ENCODE measurements at regions not wholly inside any gene's neighbourhood (a gene's known extent, or its start where the extent isn't known, plus 50 kb on each side); places are given as distances from the start of the nearest gene placed in this dataset.

DNA sequence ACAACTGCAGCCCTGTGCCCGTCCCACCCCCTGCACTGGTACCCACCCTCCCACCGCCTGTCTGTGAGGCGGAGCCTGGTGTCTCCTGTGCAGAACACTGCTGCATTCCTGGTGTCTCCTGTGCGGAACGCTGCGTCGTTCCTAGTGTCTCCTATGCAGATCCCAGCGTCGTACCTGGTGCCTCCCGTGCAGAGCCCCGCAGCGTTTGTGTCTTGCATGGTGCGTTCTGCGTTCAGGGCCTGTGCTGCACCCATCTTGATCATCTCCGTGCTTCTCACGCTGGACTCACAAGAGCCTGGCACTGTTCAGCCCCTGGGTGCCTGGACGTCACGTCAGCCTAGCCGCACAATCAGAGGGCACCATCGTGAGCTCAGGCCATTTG, 248.6 kb upstream of the SALL3 start:
- Histone ChIP-seq H3K4me1 (ENCODE audit: control insufficient read depth, low read length) (no peaks in the 10 kb centered on the region), H3K27ac (ENCODE audit: low read depth, low read length) (no peak overlapping the region), H3K27me3 (ENCODE audit: control insufficient read depth, low read length) (no peaks in the 10 kb centered on the region), H3K9me2 (replicated peaks; ENCODE audit: control insufficient read depth, low read length) (no peaks in the 10 kb centered on the region), H4K20me1 (ENCODE audit: control insufficient read depth, insufficient read depth, low read depth, low read length) (no peaks in the 10 kb centered on the region), H3K79me2 (ENCODE audit: control insufficient read depth, low read length) (no peaks in the 10 kb centered on the region), H3K36me3 (ENCODE audit: control insufficient read depth, low read length) (no peaks in the 10 kb centered on the region), H3F3A (ENCODE audit: control insufficient read depth, insufficient read depth) (no peaks in the 10 kb centered on the region), H3K4me3 (ENCODE audit: low read length) (no peak overlapping the region), H3K9me3 (ENCODE audit: control insufficient read depth, insufficient read depth, low read length) (no peaks in the 10 kb centered on the region), H3K4me2 (ENCODE audit: low read length) (no peak overlapping the region)
- TF ChIP-seq, protein P1, sequence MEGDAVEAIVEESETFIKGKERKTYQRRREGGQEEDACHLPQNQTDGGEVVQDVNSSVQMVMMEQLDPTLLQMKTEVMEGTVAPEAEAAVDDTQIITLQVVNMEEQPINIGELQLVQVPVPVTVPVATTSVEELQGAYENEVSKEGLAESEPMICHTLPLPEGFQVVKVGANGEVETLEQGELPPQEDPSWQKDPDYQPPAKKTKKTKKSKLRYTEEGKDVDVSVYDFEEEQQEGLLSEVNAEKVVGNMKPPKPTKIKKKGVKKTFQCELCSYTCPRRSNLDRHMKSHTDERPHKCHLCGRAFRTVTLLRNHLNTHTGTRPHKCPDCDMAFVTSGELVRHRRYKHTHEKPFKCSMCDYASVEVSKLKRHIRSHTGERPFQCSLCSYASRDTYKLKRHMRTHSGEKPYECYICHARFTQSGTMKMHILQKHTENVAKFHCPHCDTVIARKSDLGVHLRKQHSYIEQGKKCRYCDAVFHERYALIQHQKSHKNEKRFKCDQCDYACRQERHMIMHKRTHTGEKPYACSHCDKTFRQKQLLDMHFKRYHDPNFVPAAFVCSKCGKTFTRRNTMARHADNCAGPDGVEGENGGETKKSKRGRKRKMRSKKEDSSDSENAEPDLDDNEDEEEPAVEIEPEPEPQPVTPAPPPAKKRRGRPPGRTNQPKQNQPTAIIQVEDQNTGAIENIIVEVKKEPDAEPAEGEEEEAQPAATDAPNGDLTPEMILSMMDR (IDR thresholded peaks at IDR 0.05; ENCODE audit: low read depth, low read length, poor library complexity, severe bottlenecking): no peak
- TF ChIP-seq EZH2phosphoT487 (IDR thresholded peaks at IDR 0.05; ENCODE audit: borderline replicate concordance, low read length): no peak

DNA sequence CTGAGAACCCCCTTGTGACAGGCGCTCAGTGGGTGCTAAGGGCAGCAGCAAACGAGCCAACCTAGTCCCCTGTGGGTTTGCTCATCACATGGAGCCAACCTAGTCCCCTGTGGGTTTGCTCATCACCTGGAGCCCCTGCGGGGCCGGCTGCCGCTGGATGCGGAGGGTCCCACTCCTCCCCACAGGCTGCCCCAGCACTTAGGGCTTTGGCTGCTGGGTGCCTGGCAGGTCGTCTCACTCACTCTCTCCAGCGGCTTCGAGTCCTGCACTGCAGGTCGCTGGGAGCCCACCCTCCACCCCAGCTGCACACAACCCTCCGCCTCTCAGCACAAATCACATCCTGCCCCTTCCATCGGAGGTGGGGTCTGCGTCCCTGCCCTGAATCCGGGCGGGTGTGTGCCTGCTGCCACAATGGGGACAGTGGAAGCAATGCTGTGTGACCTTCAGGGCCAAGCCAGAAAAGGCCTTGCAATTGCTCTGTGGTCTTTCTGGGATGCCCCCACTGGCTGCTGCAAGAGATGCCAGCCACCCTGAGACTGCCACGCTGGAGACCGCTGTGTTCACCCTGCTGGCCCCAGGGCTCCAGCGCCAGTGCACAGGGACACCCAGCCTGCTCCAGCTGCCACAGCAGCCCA, 248.1 kb upstream of the SALL3 start:
- H3K79me2 ChIP-seq (ENCODE audit: control insufficient read depth, low read length): no peaks in the 10 kb centered on the region
- no peaks in the 10 kb centered on the region for H3K36me3 ChIP-seq (ENCODE audit: control insufficient read depth, low read length)
- H3K4me2 ChIP-seq (ENCODE audit: low read length): no peak overlapping the region
- H3K9me3 ChIP-seq (ENCODE audit: control insufficient read depth, insufficient read depth, low read length): no peaks in the 10 kb centered on the region
- no peaks in the 10 kb centered on the region for H3F3A ChIP-seq (ENCODE audit: control insufficient read depth, insufficient read depth)
- no peaks in the 10 kb centered on the region for H4K20me1 ChIP-seq (ENCODE audit: control insufficient read depth, insufficient read depth, low read depth, low read length)
- H3K4me1 ChIP-seq (ENCODE audit: control insufficient read depth, low read length): no peaks in the 10 kb centered on the region
- no peaks in the 10 kb centered on the region for H3K27me3 ChIP-seq (ENCODE audit: control insufficient read depth, low read length)
- no peak overlapping the region for H3K27ac ChIP-seq (ENCODE audit: low read depth, low read length)
- no peak overlapping the region for H3K4me3 ChIP-seq (ENCODE audit: low read length)
- TF ChIP-seq EZH2phosphoT487 (IDR thresholded peaks at IDR 0.05; ENCODE audit: borderline replicate concordance, low read length): no peak
- H3K9me2 ChIP-seq (replicated peaks; ENCODE audit: control insufficient read depth, low read length): no peaks in the 10 kb centered on the region

DNA sequence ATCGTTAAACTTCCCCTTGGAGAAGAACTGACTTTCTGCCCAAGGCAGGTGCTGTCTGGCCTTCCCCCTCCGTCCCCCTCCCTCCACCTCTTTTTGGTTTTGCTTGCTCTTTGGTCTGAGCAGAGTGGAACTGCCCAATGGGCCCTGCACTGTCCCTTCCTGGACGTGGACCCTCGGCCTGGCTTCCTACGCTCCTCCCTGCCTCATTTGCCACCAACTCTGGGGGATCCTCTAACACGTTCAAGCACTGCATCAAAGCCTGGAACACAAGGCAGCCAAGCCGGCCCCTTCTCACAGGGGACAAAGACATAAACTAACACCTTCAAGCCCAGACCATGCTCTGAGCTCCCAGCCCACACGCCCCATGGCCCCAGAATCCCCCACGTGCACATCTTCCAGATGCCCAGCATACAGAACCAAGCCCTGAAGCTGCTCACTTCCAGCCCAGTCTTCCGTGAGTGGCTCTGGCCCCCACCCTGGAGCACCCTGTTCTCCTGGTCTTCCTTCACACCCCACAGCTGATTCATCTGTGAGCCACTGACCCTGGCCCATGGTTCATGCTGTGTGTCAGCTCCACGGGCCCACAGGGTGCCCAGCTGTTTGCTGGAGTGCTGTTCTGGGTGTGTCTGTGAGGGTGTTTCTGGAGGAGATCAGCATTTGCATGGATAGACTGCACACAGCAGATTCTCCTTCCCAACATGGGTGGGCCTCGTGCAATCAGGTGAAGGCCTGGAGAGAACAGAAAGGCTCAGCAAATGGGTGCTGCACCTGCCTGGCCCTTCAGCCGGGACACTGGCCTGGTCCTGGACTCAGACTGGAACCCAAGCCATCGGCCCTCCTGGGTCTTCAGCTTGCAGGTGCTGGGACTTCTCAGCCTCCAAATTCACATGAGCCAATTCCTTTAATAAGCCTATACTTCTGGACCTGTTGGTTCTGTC, 247.1 kb upstream of the SALL3 start:
- no peaks in the 10 kb centered on the region for H3K27me3 ChIP-seq (ENCODE audit: control insufficient read depth, low read length)
- TF ChIP-seq, protein P1 (IDR thresholded peaks at IDR 0.05; ENCODE audit: low read depth, low read length, poor library complexity, severe bottlenecking): no peak
- no peak for TF ChIP-seq EZH2phosphoT487 (IDR thresholded peaks at IDR 0.05; ENCODE audit: borderline replicate concordance, low read length)
- H3K4me3 ChIP-seq (ENCODE audit: low read length): no peak overlapping the region
- no peaks in the 10 kb centered on the region for H3K79me2 ChIP-seq (ENCODE audit: control insufficient read depth, low read length)
- no peak overlapping the region for H3K4me2 ChIP-seq (ENCODE audit: low read length)
- H3K36me3 ChIP-seq (ENCODE audit: control insufficient read depth, low read length): no peaks in the 10 kb centered on the region
- H3K4me1 ChIP-seq (ENCODE audit: control insufficient read depth, low read length): no peaks in the 10 kb centered on the region
- H4K20me1 ChIP-seq (ENCODE audit: control insufficient read depth, insufficient read depth, low read depth, low read length): no peaks in the 10 kb centered on the region
- no peak overlapping the region for H3K27ac ChIP-seq (ENCODE audit: low read depth, low read length)
- H3K9me3 ChIP-seq (ENCODE audit: control insufficient read depth, insufficient read depth, low read length): no peaks in the 10 kb centered on the region
- no peaks in the 10 kb centered on the region for H3K9me2 ChIP-seq (replicated peaks; ENCODE audit: control insufficient read depth, low read length)
- no peaks in the 10 kb centered on the region for H3F3A ChIP-seq (ENCODE audit: control insufficient read depth, insufficient read depth)
